Thyroid gland (tissue), 4 donors: ENCODE measurements at regions not wholly inside any gene's neighbourhood (a gene's known extent, or its start where the extent isn't known, plus 50 kb on each side); places are given as distances from the start of the nearest gene placed in this dataset.

Source experiments
- POLR2A ChIP-seq, 2 donors: fragments of 450-650 bp; IDR thresholded peaks; one replicate each; pipeline ENCODE4 v1.6.1; 2017; ENCODE audit warnings: antibody characterized with exemption in 2 of 2, mild to moderate bottlenecking in 2 of 2, moderate library complexity in 1 of 2
- TF ChIP-seq, protein P1 (sequence below), 6 experiments: fragments of 200-600 bp in 3 of 6; fragments of 450-650 bp in 3 of 6; sonication (generic) in 3 of 6; IDR thresholded peaks; one replicate each; pipeline ENCODE4 v1.5.1; 2016 to 2019; ENCODE audit warnings: antibody characterized with exemption in 6 of 6, mild to moderate bottlenecking in 2 of 6, inconsistent platforms in 1 of 6, moderate library complexity in 1 of 6

DNA sequence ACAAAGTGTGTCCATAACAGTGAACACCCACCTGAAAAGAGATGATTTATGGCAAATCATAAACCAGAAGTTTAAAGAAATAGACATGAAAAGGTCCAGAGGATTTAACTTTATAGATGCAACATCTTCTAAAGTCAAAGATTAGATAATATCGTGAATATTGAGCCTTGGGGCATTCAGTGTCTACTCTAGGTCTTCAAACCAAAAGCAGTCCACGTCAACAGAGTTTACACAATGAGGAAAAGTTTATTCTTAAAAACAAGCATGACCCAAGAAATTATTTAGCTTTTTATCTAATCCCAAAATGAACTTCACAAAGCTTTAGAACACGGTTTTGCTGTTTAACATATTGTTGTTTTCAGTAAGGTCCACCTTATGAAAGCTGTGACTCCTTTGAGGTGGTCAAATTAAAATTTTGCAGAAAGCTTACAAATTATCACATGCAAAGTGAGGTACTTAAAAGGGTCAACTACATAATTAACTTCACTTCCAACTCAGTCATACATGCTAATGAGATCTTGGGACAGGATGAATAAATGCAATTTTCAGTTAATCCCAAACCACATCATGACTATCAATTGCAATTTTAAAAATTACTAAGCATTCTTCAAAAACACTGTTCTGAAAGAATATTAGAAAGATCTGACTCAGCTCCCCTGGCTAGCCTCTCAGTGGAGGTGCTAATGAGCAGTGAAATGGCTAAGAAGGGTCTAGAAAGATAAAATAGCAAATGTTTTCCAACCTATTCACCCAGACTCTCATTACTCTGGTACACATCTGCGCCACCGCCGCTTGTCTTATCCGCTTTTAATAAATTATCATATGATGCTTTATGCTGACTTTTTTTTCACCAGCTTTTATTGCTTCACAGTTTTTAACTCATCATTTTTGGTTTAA is 92.4 kb upstream of the WDR17 start:
- TF ChIP-seq, protein P1, sequence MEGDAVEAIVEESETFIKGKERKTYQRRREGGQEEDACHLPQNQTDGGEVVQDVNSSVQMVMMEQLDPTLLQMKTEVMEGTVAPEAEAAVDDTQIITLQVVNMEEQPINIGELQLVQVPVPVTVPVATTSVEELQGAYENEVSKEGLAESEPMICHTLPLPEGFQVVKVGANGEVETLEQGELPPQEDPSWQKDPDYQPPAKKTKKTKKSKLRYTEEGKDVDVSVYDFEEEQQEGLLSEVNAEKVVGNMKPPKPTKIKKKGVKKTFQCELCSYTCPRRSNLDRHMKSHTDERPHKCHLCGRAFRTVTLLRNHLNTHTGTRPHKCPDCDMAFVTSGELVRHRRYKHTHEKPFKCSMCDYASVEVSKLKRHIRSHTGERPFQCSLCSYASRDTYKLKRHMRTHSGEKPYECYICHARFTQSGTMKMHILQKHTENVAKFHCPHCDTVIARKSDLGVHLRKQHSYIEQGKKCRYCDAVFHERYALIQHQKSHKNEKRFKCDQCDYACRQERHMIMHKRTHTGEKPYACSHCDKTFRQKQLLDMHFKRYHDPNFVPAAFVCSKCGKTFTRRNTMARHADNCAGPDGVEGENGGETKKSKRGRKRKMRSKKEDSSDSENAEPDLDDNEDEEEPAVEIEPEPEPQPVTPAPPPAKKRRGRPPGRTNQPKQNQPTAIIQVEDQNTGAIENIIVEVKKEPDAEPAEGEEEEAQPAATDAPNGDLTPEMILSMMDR (IDR thresholded peaks at IDR 0.05) = no peak
- TF ChIP-seq POLR2A (IDR thresholded peaks at IDR 0.05) = no peak
